ENCODE measurements at regions not wholly inside any gene's neighbourhood (a gene's known extent, or its start where the extent isn't known, plus 50 kb on each side); places are given as distances from the start of the nearest gene placed in this dataset.

- Histone ChIP-seq H2BK120ac (ENCODE audit: low read depth, low read length) (no peak overlapping the region), H3K9ac (ENCODE audit: low read depth, low read length) (no peak overlapping the region), H2AK5ac (ENCODE audit: low read depth, low read length) (no peak overlapping the region), H3K18ac (ENCODE audit: low read depth, low read length) (no peak overlapping the region), H3K4ac (ENCODE audit: low read depth, low read length) (no peak overlapping the region), H3K9me1 (ENCODE audit: insufficient read depth, low read length) (no peaks in the 10 kb centered on the region), H3K27ac (ENCODE audit: insufficient read depth, low read length) (no peak overlapping the region), H3K79me1 (ENCODE audit: low read depth in 1 of 2, low read length in 2 of 2) (no peaks in the 10 kb centered on the region), H4K5ac (ENCODE audit: low read depth, low read length) (no peak overlapping the region), H3K23ac (ENCODE audit: low read depth, low read length) (no peak overlapping the region), H4K8ac (ENCODE audit: low read depth in 2 of 2, low read length in 2 of 2) (no peak overlapping the region), H3K9me3 (ENCODE audit: control insufficient read depth, insufficient read depth, low read length) (no peaks in the 10 kb centered on the region), H4K20me1 (ENCODE audit: insufficient read depth, low read length) (no peaks in the 10 kb centered on the region), H2BK5ac (ENCODE audit: low read depth, low read length, poor library complexity, severe bottlenecking) (no peak overlapping the region), H2AK9ac (replicated peaks; ENCODE audit: low read depth, low read length, poor library complexity) (no peak overlapping the region), H3K27me3 (ENCODE audit: control insufficient read depth, insufficient read depth, low read length) (no peaks in the 10 kb centered on the region), H3K56ac (ENCODE audit: extremely low read depth, insufficient read depth, low read length) (no peak overlapping the region), H3K4me3 (ENCODE audit: insufficient read depth, low read depth, low read length) (no peak overlapping the region), H3K14ac (replicated peaks; ENCODE audit: low read depth, low read length) (no peak overlapping the region), H2AFZ (replicated peaks; ENCODE audit: low read length, poor library complexity) (no peak overlapping the region), H4K91ac (ENCODE audit: insufficient read depth, low read depth, low read length) (no peak overlapping the region), H2BK20ac (ENCODE audit: low read depth, low read length) (no peak overlapping the region), H2BK15ac (ENCODE audit: low read depth, low read length) (no peak overlapping the region), H3K4me2 (ENCODE audit: low read depth, low read length) (no peak overlapping the region), H3K4me1 (ENCODE audit: control insufficient read depth, insufficient read depth, low read length) (no peaks in the 10 kb centered on the region), H3K36me3 (ENCODE audit: control insufficient read depth, insufficient read depth, low read length) (no peaks in the 10 kb centered on the region)
- ChIA-PET POLR2A (ENCODE audit: unreplicated experiment) (interaction anchor here (0.6 kb wide), 1 partner anchor 13 kb away, joined by 12 read pairs; no protein-coding TSS in a partner anchor), CTCF (no interaction called here)
- WGBS, 2 experiments (ENCODE audit: extremely low coverage in 2 of 2, insufficient read length in 1 of 2), result no CpG with 5 or more reads among the region's 9 CpGs
- DNase-seq (no peak), ATAC-seq (ENCODE audit: low read depth) (no peak)
- TF ChIP-seq POLR2A (IDR thresholded peaks at IDR 0.05; ENCODE audit: low read depth, low read length), result no peak
- TF ChIP-seq MAFK (IDR thresholded peaks at IDR 0.05; ENCODE audit: low read depth, low read length), result no peak
- TF ChIP-seq CHD1 (IDR thresholded peaks at IDR 0.05; ENCODE audit: low read depth, low read length), result no peak
- TF ChIP-seq RAD21 (IDR thresholded peaks at IDR 0.05; ENCODE audit: low read length), result no peak
- TF ChIP-seq RFX5 (IDR thresholded peaks at IDR 0.05; ENCODE audit: low read depth, low read length), result no peak
- no peak for TF ChIP-seq SMC3 (IDR thresholded peaks at IDR 0.05; ENCODE audit: low read depth, low read length)
- TF ChIP-seq NFE2L2 (IDR thresholded peaks at IDR 0.05; ENCODE audit: low read depth, low read length), result no peak
- no peak for TF ChIP-seq CTCF (conservative IDR thresholded peaks at IDR 0.05; ENCODE audit: low read depth, low read length)
- no peak for TF ChIP-seq MAZ (IDR thresholded peaks at IDR 0.05; ENCODE audit: borderline replicate concordance, low read depth, low read length)
- TF ChIP-seq BHLHE40 (IDR thresholded peaks at IDR 0.05; ENCODE audit: low read depth, low read length), result no peak
- no peak for TF ChIP-seq USF2 (IDR thresholded peaks at IDR 0.05; ENCODE audit: low read depth, low read length)
- TF ChIP-seq FOS (IDR thresholded peaks at IDR 0.05; ENCODE audit: low read depth, low read length), result no peak
- TF ChIP-seq CEBPB (IDR thresholded peaks at IDR 0.05; ENCODE audit: low read depth, low read length), result no peak
- TF ChIP-seq MXI1 (IDR thresholded peaks at IDR 0.05; ENCODE audit: borderline replicate concordance, low read depth, low read length), result no peak
- no peak for TF ChIP-seq RCOR1 (IDR thresholded peaks at IDR 0.05; ENCODE audit: insufficient replicate concordance, low read length)
- TF ChIP-seq ELK1 (IDR thresholded peaks at IDR 0.05; ENCODE audit: borderline replicate concordance, low read depth, low read length), result no peak
- intact Hi-C loops (cut with micrococcal nuclease) (no loop called here), dilution Hi-C loops (cut with HindIII; ENCODE audit: low sequenced_read_pairs, unreplicated experiment) (no loop called here), in situ Hi-C loops (cut with MboI; ENCODE audit: low sequenced_read_pairs) (no loop called here)
- BruUV-seq (replicated peaks), result no TSS peak
These were observed 147.1 kb upstream of the PLEKHA5 start for GRCh38 chr12:18982226-18982949.

Data from IMR-90 (cell line).